SK-N-MC (cell line): ENCODE measurements at regions not wholly inside any gene's neighbourhood (a gene's known extent, or its start where the extent isn't known, plus 50 kb on each side); places are given as distances from the start of the nearest gene placed in this dataset.

Experiments used
- EZH2 ChIP-seq: fragments of 200-600 bp; sonication (generic); IDR thresholded peaks from one replicate; pipeline ENCODE4 v1.6.1; 2017; ENCODE audit warnings: antibody characterized with exemption
- FOXP2 ChIP-seq: optimal IDR thresholded peaks from 2 replicates; pipeline ENCODE3; 2011; ENCODE audit warnings: mild to moderate bottlenecking, moderate library complexity; ENCODE audit not compliant: insufficient read depth; ENCODE audit errors: extremely low read length, control extremely low read depth
- POLR2AphosphoS5 ChIP-seq: IDR thresholded peaks from 2 replicates; pipeline ENCODE4 v1.6.1; 2012; ENCODE audit warnings: mild to moderate bottlenecking, low read depth, low read length, borderline replicate concordance

- no peak for TF ChIP-seq POLR2AphosphoS5
- TF ChIP-seq EZH2 = no peak
- TF ChIP-seq FOXP2 = no peak
These were observed 166.7 kb downstream of the HAO1 start for GRCh38 chr20:7773511-7773910.
